Body of pancreas (tissue), 4 donors: ENCODE measurements at regions not wholly inside any gene's neighbourhood (a gene's known extent, or its start where the extent isn't known, plus 50 kb on each side); places are given as distances from the start of the nearest gene placed in this dataset.

Source experiments
- CTCF ChIP-seq, 7 experiments: fragments of 450-650 bp in 4 of 7; fragments of 200-600 bp in 3 of 7; sonication (generic) in 3 of 7; IDR thresholded peaks; one replicate each; pipeline ENCODE4 v1.5.1; 2016 to 2019; ENCODE audit warnings: antibody characterized with exemption in 7 of 7
- POLR2A ChIP-seq, 3 donors: fragments of 450-650 bp; IDR thresholded peaks; one replicate each; pipeline ENCODE4 v1.6.1; 2016; ENCODE audit warnings: antibody characterized with exemption in 3 of 3, mild to moderate bottlenecking in 2 of 3

- TF ChIP-seq CTCF (IDR thresholded peaks at IDR 0.05) (no peak), POLR2A (IDR thresholded peaks at IDR 0.05) (no peak)
Observed at GRCh38 chr9:107169796-107170195, 113.3 kb upstream of the RAD23B start.
